ENCODE measurements at regions not wholly inside any gene's neighbourhood (a gene's known extent, or its start where the extent isn't known, plus 50 kb on each side); places are given as distances from the start of the nearest gene placed in this dataset.

GRCh38 chr4:95640311-95640710 is 91.5 kb upstream of the UNC5C start (continued):
- no peak for TF ChIP-seq E2F4 (CRISPR knock-in tag; IDR thresholded peaks at IDR 0.05; ENCODE audit: borderline replicate concordance, low read depth)
- TF ChIP-seq ZSCAN18 (CRISPR knock-in tag; IDR thresholded peaks at IDR 0.05) = no peak
- TF ChIP-seq ZNF423 (CRISPR knock-in tag; IDR thresholded peaks at IDR 0.05) = no peak
- no peak for TF ChIP-seq ELF4 (CRISPR knock-in tag; IDR thresholded peaks at IDR 0.05; ENCODE audit: low read depth)
- no peak for TF ChIP-seq E2F5 (CRISPR knock-in tag; IDR thresholded peaks at IDR 0.05)
- TF ChIP-seq CREM (CRISPR knock-in tag; IDR thresholded peaks at IDR 0.05) = no peak

- H3K4me3 Mint-ChIP-seq = no peak overlapping the region
- H3K4me1 Mint-ChIP-seq = peaks cover 27% of the 10 kb centered on the region
- POLR2A ChIA-PET = no interaction called here
- H3K27me3 Mint-ChIP-seq (ENCODE audit: low read depth) = no peaks in the 10 kb centered on the region
- ATAC-seq = no peak
- H3K27ac Mint-ChIP-seq = no peak overlapping the region
- no peaks in the 10 kb centered on the region for H3K9me3 Mint-ChIP-seq
- no peak for TF ChIP-seq KAT7 (CRISPR knock-in tag; IDR thresholded peaks at IDR 0.05; ENCODE audit: borderline replicate concordance)
- no peaks in the 10 kb centered on the region for H3K36me3 Mint-ChIP-seq
- no peak for DNase-seq (ENCODE audit: low spot score)
- CTCF ChIA-PET = no interaction called here
Measured at GRCh38 chr4:95638920-95639501, 90.2 kb upstream of the UNC5C start.

GRCh38 chr4:95637043-95637600 is 88.3 kb upstream of the UNC5C start:
- Mint-ChIP-seq H3K4me1 (peaks cover 27% of the 10 kb centered on the region), H3K27me3 (ENCODE audit: low read depth) (no peaks in the 10 kb centered on the region), H3K27ac (no peak overlapping the region), H3K4me3 (no peak overlapping the region), H3K9me3 (no peaks in the 10 kb centered on the region), H3K36me3 (no peaks in the 10 kb centered on the region)
- TF ChIP-seq, protein P1, sequence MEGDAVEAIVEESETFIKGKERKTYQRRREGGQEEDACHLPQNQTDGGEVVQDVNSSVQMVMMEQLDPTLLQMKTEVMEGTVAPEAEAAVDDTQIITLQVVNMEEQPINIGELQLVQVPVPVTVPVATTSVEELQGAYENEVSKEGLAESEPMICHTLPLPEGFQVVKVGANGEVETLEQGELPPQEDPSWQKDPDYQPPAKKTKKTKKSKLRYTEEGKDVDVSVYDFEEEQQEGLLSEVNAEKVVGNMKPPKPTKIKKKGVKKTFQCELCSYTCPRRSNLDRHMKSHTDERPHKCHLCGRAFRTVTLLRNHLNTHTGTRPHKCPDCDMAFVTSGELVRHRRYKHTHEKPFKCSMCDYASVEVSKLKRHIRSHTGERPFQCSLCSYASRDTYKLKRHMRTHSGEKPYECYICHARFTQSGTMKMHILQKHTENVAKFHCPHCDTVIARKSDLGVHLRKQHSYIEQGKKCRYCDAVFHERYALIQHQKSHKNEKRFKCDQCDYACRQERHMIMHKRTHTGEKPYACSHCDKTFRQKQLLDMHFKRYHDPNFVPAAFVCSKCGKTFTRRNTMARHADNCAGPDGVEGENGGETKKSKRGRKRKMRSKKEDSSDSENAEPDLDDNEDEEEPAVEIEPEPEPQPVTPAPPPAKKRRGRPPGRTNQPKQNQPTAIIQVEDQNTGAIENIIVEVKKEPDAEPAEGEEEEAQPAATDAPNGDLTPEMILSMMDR (IDR thresholded peaks at IDR 0.05) = peak; percentile 41
- TF ChIP-seq ETV6 (CRISPR knock-in tag; IDR thresholded peaks at IDR 0.05) = no peak
- DNase-seq (ENCODE audit: low spot score) (peak; percentile 25), ATAC-seq (peak; percentile 85)
- CTCF ChIA-PET = interaction anchor here (0.6 to 1.7 kb wide), 4 partner anchors 14 to 481 kb away, joined by 3 to 9 read pairs (median 4); partner anchors contain the start of gene UNC5C
- POLR2A ChIA-PET = interaction anchor here (0.7 kb wide), 1 partner anchor 482 kb away, joined by 3 read pairs; no protein-coding TSS in a partner anchor

- ChIA-PET CTCF (interaction anchor here (1.7 kb wide), 1 partner anchor 87 kb away, joined by 9 read pairs; the partner anchor contains the start of gene UNC5C), POLR2A (no interaction called here)
- no peaks in the 10 kb centered on the region for H3K36me3 Mint-ChIP-seq
- H3K27ac Mint-ChIP-seq = no peak overlapping the region
- H3K27me3 Mint-ChIP-seq (ENCODE audit: low read depth) = no peaks in the 10 kb centered on the region
- no peak for ATAC-seq
- no peak overlapping the region for H3K4me3 Mint-ChIP-seq
- DNase-seq (ENCODE audit: low spot score) = no peak
- H3K9me3 Mint-ChIP-seq = no peaks in the 10 kb centered on the region
- H3K4me1 Mint-ChIP-seq = peaks cover 23% of the 10 kb centered on the region
- TF ChIP-seq JUN (CRISPR knock-in tag; IDR thresholded peaks at IDR 0.05) (no peak), KAT7 (CRISPR knock-in tag; IDR thresholded peaks at IDR 0.05; ENCODE audit: borderline replicate concordance) (no peak), TEAD4 (CRISPR knock-in tag; IDR thresholded peaks at IDR 0.05) (no peak), OVOL2 (CRISPR knock-in tag; IDR thresholded peaks at IDR 0.05; ENCODE audit: borderline replicate concordance) (no peak), ZSCAN18 (CRISPR knock-in tag; IDR thresholded peaks at IDR 0.05) (no peak), SMAD3 (CRISPR knock-in tag; IDR thresholded peaks at IDR 0.05; ENCODE audit: borderline replicate concordance) (no peak), GRHL2 (CRISPR knock-in tag; IDR thresholded peaks at IDR 0.05; ENCODE audit: insufficient replicate concordance, severe bottlenecking) (no peak), FOXJ3 (CRISPR knock-in tag; IDR thresholded peaks at IDR 0.05; ENCODE audit: borderline replicate concordance) (no peak)
- TF ChIP-seq, protein P2, sequence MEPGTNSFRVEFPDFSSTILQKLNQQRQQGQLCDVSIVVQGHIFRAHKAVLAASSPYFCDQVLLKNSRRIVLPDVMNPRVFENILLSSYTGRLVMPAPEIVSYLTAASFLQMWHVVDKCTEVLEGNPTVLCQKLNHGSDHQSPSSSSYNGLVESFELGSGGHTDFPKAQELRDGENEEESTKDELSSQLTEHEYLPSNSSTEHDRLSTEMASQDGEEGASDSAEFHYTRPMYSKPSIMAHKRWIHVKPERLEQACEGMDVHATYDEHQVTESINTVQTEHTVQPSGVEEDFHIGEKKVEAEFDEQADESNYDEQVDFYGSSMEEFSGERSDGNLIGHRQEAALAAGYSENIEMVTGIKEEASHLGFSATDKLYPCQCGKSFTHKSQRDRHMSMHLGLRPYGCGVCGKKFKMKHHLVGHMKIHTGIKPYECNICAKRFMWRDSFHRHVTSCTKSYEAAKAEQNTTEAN (CRISPR knock-in tag; IDR thresholded peaks at IDR 0.05) = no peak
- TF ChIP-seq, protein P3, sequence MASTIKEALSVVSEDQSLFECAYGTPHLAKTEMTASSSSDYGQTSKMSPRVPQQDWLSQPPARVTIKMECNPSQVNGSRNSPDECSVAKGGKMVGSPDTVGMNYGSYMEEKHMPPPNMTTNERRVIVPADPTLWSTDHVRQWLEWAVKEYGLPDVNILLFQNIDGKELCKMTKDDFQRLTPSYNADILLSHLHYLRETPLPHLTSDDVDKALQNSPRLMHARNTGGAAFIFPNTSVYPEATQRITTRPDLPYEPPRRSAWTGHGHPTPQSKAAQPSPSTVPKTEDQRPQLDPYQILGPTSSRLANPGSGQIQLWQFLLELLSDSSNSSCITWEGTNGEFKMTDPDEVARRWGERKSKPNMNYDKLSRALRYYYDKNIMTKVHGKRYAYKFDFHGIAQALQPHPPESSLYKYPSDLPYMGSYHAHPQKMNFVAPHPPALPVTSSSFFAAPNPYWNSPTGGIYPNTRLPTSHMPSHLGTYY (CRISPR knock-in tag; IDR thresholded peaks at IDR 0.05) = no peak
Measured at GRCh38 chr4:95636061-95636460, 87.3 kb upstream of the UNC5C start.

Measured in WTC11 (cell line).